Fibroblast of the aortic adventitia (primary cell): ENCODE measurements at regions not wholly inside any gene's neighbourhood (a gene's known extent, or its start where the extent isn't known, plus 50 kb on each side); places are given as distances from the start of the nearest gene placed in this dataset.
A peak's percentile ranks its signal among the peaks of the same experiment; 100 is the strongest.
"Not testable (repeated sequence)": the region's sequence is repeated elsewhere in the genome, so short reads cannot be mapped to it uniquely, and the experiment has no call there.

ENCODE experiments used
- DNase-seq: peaks from one replicate; pipeline ENCODE4 v3.0.0-alpha.2; 2010; ENCODE audit warnings: low read depth
- H3K4me3 ChIP-seq: 2 replicates; pipeline ENCODE4 v1.5.1; 2011; ENCODE audit warnings: low read depth, mild to moderate bottlenecking, control low read depth, low read length, moderate library complexity
- CTCF ChIP-seq: IDR thresholded peaks from 2 replicates; pipeline ENCODE4 v1.5.1; 2011; ENCODE audit warnings: mild to moderate bottlenecking, low read length, control low read depth, inconsistent platforms; ENCODE audit not compliant: insufficient read depth

- DNase-seq: no peak
- no peak for TF ChIP-seq CTCF
- H3K4me3 ChIP-seq: no peak overlapping the region
Measured at GRCh38 chr4:85018983-85019382, 52.5 kb upstream of the WDFY3 start.

GRCh38 chr4:85019411-85019810 is 52.9 kb upstream of the WDFY3 start:
- no peak overlapping the region for H3K4me3 ChIP-seq
- no peak for DNase-seq
- TF ChIP-seq CTCF: no peak

GRCh38 chr4:85024671-85025070 is 58.2 kb upstream of the WDFY3 start:
- TF ChIP-seq CTCF: no peak
- H3K4me3 ChIP-seq: no peak overlapping the region
- no peak for DNase-seq

DNA sequence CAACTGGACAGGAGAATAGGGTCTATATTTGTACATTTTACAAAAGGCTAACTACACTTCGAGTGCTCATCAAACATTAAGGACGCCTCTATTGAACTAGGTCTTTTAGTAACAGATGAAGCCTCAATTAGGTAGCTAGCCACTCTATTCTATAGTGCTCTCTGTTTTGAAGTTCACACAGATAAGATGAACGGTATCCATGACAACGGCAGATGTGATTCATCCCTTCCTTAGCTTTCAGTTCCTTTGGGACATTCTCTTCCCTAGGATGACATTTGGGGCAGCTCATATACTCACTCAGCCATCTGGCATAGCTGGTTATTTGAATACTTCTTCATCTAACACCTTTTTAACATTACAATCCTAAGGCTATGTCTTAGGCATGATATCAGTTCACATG is 62.4 kb upstream of the WDFY3 start:
- H3K4me3 ChIP-seq: no peak overlapping the region
- TF ChIP-seq CTCF: no peak
- peak; percentile 25 for DNase-seq

GRCh38 chr4:85029453-85029852 is 63.0 kb upstream of the WDFY3 start:
- no peak for TF ChIP-seq CTCF
- no peak overlapping the region for H3K4me3 ChIP-seq
- DNase-seq: no peak

DNA sequence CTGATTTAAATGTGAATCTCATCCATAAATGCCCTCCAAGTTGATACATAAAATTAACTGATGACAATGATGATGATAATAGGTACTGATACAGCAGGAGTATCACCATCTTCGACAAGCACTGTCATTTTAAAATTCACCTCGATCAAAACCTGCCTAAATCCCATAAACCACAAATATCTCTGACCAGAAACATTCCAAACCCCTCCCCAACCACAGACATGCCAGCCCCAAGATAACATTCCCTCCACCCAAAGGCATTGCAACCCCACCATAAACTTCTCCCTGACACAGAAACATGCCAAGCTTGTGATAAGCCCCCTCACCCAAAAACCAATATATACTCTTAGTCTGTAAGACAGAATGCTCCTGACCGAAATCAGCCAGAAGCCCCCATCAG is 63.7 kb upstream of the WDFY3 start:
- DNase-seq: no peak
- TF ChIP-seq CTCF: no peak
- H3K4me3 ChIP-seq: no peak overlapping the region

DNA sequence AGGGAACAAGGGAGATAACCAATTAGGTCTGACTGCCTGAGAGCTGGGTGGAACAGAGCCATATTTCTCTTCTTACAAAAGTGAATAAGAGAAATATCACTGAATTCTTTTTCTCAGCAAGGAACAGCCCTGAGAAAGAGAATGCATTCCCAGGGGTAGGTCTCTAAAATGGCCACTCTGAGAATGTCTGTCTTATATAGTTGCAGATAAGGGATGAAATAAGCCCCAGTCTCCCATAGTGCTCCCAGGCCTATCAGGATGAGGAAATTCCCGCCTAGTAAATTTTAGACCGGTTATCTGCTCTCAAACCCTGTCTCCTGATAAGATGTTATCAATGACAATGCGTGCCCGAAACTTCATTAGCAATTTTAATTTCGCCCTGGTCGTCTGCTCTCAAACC is 67.3 kb upstream of the WDFY3 start:
- H3K4me3 ChIP-seq: not testable (repeated sequence)

GRCh38 chr4:85039526-85039925 is 73.0 kb upstream of the WDFY3 start:
- peak; percentile 49 for DNase-seq
- no peak for TF ChIP-seq CTCF
- no peak overlapping the region for H3K4me3 ChIP-seq

More for the DNA sequence above, 67.3 kb upstream of the WDFY3 start:
- not testable (repeated sequence) for DNase-seq

GRCh38 chr4:85043812-85044496 is 77.5 kb upstream of the WDFY3 start:
- not testable (repeated sequence) for H3K4me3 ChIP-seq, DNase-seq
